ENCODE measurements at regions not wholly inside any gene's neighbourhood (a gene's known extent, or its start where the extent isn't known, plus 50 kb on each side); places are given as distances from the start of the nearest gene placed in this dataset.

DNA sequence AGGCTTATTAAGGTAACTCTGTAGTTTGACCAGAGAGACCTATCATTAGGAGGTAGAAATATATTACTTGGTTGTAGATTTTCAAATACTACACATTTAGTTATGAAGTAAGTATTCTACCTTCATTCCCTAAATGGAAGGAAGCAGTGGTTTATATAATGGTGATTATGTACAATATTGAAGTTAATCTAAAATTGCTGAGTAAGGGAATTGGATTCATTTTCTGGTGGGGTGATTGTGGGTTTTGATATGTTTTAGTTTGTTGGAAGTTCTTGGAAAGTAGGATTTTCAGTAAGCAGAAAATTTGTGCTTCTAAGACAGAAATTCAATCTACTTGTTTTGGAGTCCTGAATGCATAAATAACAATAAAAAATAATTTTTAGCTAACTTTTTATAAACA is 1830.9 kb upstream of the ADGRL3 start:
- Histone ChIP-seq H4K20me1 (replicated peaks; ENCODE audit: control insufficient read depth, extremely low read depth, insufficient read depth, low read length) (no peaks in the 10 kb centered on the region), H3K9ac (replicated peaks; ENCODE audit: extremely low read depth, insufficient read depth, low read length) (no peak overlapping the region), H3K9me3 (replicated peaks; ENCODE audit: control insufficient read depth, insufficient read depth, low read length) (peaks cover 5% of the 10 kb centered on the region), H3K79me2 (ENCODE audit: control insufficient read depth, insufficient read depth, low read length) (no peaks in the 10 kb centered on the region), H3K36me3 (ENCODE audit: control insufficient read depth in 2 of 2, extremely low read depth in 1 of 2, insufficient read depth in 2 of 2, low read length in 2 of 2) (no peaks in the 10 kb centered on the region), H3K27ac (ENCODE audit: insufficient read depth, low read depth, low read length) (no peak overlapping the region), H3K4me1 (ENCODE audit: control insufficient read depth, extremely low read depth, insufficient read depth, low read length) (no peaks in the 10 kb centered on the region), H3K27me3 (ENCODE audit: control insufficient read depth in 2 of 2, insufficient read depth in 2 of 2, low read length in 2 of 2) (no peaks in the 10 kb centered on the region), H3K4me3 (replicated peaks in 1 of 3; ENCODE audit: insufficient read depth in 1 of 3, low read depth in 1 of 3, low read length in 3 of 3) (no peak overlapping the region), H3K9me1 (replicated peaks; ENCODE audit: control insufficient read depth, extremely low read depth, insufficient read depth, low read length) (no peaks in the 10 kb centered on the region), H3K4me2 (ENCODE audit: insufficient read depth, low read length) (no peak overlapping the region), H2AFZ (ENCODE audit: low read depth, low read length) (no peak overlapping the region)
- ChIA-PET POLR2A (no interaction called here), CTCF (no interaction called here)
- intact Hi-C loops (cut with micrococcal nuclease) = no loop called here
- TF ChIP-seq POLR2A (IDR thresholded peaks at IDR 0.05; ENCODE audit: low read depth, low read length) = no peak
- no peak for TF ChIP-seq POLR2AphosphoS5 (IDR thresholded peaks at IDR 0.05; ENCODE audit: insufficient read depth, low read depth, low read length)
- TF ChIP-seq, protein P1, sequence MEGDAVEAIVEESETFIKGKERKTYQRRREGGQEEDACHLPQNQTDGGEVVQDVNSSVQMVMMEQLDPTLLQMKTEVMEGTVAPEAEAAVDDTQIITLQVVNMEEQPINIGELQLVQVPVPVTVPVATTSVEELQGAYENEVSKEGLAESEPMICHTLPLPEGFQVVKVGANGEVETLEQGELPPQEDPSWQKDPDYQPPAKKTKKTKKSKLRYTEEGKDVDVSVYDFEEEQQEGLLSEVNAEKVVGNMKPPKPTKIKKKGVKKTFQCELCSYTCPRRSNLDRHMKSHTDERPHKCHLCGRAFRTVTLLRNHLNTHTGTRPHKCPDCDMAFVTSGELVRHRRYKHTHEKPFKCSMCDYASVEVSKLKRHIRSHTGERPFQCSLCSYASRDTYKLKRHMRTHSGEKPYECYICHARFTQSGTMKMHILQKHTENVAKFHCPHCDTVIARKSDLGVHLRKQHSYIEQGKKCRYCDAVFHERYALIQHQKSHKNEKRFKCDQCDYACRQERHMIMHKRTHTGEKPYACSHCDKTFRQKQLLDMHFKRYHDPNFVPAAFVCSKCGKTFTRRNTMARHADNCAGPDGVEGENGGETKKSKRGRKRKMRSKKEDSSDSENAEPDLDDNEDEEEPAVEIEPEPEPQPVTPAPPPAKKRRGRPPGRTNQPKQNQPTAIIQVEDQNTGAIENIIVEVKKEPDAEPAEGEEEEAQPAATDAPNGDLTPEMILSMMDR (IDR thresholded peaks at IDR 0.05; ENCODE audit: extremely low read depth in 1 of 2, insufficient read depth in 1 of 2, low read depth in 1 of 2, low read length in 2 of 2) = no peak
- TF ChIP-seq, protein P2, sequence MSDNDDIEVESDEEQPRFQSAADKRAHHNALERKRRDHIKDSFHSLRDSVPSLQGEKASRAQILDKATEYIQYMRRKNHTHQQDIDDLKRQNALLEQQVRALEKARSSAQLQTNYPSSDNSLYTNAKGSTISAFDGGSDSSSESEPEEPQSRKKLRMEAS (IDR thresholded peaks at IDR 0.05; ENCODE audit: insufficient read depth, insufficient read length) = no peak
- TF ChIP-seq MYC (IDR thresholded peaks at IDR 0.05; ENCODE audit: low read depth, low read length) = no peak
- TF ChIP-seq FOS (IDR thresholded peaks at IDR 0.05; ENCODE audit: borderline replicate concordance, insufficient read depth, low read length) = no peak
- TF ChIP-seq EZH2 (IDR thresholded peaks at IDR 0.05; ENCODE audit: borderline replicate concordance, low read depth, low read length, severe bottlenecking) = no peak
- TF ChIP-seq GATA2 (IDR thresholded peaks at IDR 0.05; ENCODE audit: insufficient read depth, insufficient read length, low read depth, low read length) = no peak
- no peak for TF ChIP-seq JUN (IDR thresholded peaks at IDR 0.05; ENCODE audit: borderline replicate concordance, insufficient read depth, insufficient read length, low read depth)
- FAIRE-seq (no peak), DNase-seq (ENCODE audit: low read depth, low spot score) (no peak)
- dilution Hi-C loops (cut with MboI; ENCODE audit: extremely low pct_ligation_motif_present, low sequenced_read_pairs) = no loop called here
- no TSS peak for BruUV-seq (replicated peaks)
